HUDEP-2 (cell line): ENCODE measurements at regions not wholly inside any gene's neighbourhood (a gene's known extent, or its start where the extent isn't known, plus 50 kb on each side); places are given as distances from the start of the nearest gene placed in this dataset.
"Not testable (repeated sequence)": the region's sequence is repeated elsewhere in the genome, so short reads cannot be mapped to it uniquely, and the experiment has no call there.

Experiments used
- DNase-seq, 76 experiments: peaks; one replicate each; lab custom pipeline; 2025; ENCODE audit not compliant: unreplicated experiment in 76 of 76; lab: John Stamatoyannopoulos, UW

GRCh38 chr2:71962350-71962749 lies 185.3 kb downstream of the CYP26B1 start:
- no peak for DNase-seq

DNA sequence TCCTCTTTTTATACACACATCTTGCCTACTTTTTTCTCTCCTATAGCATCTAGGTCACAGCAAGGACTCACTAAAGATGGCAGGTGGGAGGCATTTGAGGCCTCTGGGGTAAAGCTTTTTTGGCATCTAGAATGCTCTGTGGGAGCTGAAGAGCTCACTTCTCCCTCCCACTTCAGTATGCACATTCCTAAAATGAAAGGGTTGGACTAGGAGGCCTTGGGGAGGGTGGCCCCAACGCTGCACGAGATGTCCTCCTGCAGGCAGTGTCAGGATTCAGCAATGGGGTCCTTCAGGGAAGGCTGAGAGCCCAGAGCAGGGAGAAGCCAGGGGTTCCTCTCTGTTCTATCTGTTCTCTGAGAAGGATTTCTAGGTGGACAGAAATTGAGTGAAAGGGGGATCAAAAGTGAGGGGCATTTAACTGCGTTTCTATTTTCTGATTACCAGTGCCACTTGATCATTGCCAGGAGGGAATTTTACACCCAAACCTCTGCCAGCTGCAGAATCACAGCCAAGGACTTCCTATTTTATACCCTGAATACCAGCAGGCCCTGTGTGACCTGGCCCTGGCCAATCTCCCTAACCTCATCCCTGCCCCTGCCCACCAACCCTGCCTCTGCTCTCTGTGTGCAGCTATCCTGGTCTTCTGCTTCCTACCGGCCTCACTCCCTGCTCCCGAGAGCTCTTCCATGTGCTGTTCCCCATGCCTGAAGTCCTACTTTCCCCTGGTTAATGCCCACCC lies 186.2 kb downstream of the CYP26B1 start:
- no peak for DNase-seq

- DNase-seq: no peak
These were observed 188.2 kb downstream of the CYP26B1 start for GRCh38 chr2:71959494-71959893.

DNA sequence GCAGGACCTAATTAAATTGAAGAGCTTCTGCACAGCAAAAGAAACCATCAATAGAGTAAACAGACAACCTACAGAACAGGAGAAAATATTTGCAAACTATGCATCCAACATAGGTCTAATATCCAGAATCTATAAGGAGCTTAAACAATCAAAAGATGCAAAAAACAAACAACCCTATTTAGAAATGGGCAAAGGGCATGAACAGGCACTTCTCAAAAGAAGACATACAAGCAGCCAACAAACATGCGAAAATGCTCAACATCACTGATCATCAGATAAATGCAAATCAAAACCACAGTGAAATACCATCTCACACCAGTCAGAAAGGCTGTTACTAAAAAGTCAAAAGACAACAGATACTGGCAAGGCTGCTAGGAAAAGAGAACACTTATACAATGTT lies 189.2 kb downstream of the CYP26B1 start:
- not testable (repeated sequence) for DNase-seq

DNA sequence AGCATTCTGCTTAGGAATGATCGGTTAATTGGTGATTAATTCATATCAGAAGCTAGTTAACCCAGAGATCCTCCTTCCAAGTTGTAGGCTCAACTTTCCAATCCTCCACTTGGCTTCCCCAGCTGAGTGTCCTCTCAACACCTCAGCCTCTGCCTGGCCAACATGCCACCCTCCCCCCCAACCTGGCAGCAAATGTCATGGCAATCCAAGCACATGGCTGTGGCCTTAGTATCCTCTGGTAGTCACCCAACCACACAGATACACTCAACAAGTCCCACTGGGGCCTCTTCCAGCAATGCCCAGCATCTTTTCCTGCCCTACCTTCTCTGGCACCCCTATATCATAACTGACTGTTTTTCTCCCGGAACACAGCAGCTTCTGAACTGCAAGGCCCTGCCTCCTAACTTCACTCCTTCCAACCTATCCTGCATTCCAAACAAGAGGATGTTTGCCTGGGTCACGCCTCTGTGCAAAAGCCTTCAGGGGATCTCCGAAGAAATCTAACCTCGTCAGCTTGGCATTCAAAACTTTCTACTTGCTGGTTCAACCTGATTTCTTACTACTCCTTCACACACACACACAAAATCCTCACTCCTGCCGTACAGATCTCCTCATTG lies 195.0 kb downstream of the CYP26B1 start:
- no peak for DNase-seq

GRCh38 chr2:71951718-71952404 lies 195.8 kb downstream of the CYP26B1 start:
- no peak for DNase-seq

- DNase-seq: no peak
These were observed 196.6 kb downstream of the CYP26B1 start for GRCh38 chr2:71951083-71951468.

DNA sequence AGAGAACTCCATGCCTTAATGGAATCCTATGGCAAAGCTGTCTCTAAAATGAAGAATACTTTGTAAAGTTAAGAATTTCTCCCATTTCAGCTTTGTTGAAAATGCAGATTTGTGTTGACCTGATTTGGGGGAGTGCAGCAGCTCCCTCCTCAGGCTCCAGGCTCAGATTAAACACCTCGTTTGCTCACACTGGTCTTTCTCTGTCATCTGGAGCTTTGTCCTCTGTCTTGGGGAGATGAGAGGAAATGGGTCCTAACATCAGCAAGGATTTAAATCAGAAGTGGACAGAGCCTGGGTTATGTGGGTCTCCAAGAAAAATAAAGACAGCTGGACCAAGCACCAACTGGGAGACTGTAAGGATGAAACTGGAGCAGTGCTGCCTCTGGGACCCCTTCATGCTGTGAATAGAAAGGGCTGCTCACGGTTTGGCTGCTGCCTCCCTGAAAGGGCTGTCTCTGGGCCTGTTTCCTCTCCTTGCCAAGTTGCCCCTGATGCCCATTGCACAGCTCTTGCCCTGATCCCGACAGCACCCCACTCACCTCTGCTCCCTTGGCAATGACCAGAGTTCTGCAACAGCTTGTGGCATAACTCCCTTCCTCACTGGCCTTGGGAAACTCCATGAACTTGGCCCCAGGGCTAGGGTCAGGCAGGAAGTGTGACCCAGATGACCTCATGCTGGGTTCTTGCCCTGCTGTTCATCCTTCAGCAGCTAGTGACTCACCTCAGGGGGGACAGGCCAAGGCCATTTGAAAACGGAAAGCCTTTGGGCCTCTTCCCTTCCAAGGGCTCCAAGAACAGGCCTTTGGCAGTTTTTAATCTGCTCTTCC lies 197.2 kb downstream of the CYP26B1 start:
- no peak for DNase-seq

DNA sequence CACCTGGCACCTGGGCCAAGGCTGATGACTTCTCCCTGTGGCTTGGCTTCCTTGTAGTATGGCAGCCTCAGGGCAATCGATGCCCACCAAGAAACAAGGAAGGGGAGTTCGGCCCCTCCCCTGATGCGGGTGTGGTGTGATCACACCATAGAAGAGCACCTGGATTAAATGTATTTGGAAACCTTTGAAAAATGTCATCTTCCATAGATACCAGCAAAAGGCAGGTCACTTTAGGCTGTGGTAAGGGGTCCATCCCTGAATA lies 198.2 kb downstream of the CYP26B1 start:
- no peak for DNase-seq

DNA sequence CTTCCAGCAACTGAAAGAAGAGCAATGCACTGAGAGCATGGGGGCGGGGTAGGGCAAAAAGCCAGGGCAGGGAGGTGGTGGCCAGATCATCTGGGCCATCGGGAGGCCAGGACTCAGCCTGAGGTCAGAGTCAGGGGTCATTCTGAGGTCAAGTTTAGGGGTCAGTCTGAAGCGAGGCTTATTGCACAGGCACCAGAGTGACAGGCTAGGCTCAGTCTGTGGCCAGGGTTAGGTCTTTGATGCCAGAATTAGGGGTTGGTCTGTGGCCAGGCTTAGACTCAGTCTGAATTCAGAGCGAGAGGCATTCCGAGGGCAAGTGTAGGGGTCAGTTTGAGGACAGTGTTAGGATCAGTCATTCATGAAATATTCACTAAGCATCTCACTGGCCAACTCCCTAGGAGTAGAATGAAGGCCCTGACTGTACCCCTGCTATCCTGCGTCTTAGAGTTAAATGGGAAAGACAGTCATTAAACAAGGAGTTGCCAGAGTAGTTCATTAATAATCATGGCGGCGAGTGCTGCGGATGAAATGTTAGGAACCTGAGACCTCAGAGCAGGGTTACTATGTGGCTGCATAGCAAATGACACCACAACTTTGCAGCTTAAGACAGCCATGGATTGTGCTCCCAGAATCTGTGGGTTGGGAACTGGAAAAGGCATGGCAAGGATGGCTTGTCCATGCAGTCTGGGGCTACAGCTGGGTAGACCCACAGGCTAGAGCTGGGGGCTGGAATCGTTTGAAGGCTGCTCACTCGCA lies 198.7 kb downstream of the CYP26B1 start:
- DNase-seq: no peak

- no peak for DNase-seq
These were observed 199.9 kb downstream of the CYP26B1 start for GRCh38 chr2:71947809-71948208.

DNA sequence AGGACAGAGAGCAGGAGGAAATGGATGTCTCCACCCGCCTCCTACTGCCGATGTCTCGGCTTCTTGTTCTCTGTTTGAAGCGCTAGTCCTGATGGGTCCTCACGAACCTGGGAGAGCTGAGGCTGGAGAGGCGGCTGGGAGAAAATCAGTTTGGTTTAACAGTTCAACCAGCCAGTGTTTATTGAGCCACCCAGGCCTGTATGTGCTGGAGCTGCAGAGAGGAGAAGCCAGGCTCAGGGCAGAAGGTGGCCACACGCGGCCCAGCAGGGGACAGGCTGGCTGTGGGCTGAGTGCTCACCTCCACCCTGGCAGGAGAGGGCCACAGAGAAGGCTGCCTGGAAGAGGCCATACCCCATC lies 202.1 kb downstream of the CYP26B1 start:
- DNase-seq: no peak

- DNase-seq: no peak
These were observed 202.7 kb downstream of the CYP26B1 start for GRCh38 chr2:71944806-71945602.

GRCh38 chr2:71944183-71944550 lies 203.5 kb downstream of the CYP26B1 start:
- DNase-seq: no peak

DNA sequence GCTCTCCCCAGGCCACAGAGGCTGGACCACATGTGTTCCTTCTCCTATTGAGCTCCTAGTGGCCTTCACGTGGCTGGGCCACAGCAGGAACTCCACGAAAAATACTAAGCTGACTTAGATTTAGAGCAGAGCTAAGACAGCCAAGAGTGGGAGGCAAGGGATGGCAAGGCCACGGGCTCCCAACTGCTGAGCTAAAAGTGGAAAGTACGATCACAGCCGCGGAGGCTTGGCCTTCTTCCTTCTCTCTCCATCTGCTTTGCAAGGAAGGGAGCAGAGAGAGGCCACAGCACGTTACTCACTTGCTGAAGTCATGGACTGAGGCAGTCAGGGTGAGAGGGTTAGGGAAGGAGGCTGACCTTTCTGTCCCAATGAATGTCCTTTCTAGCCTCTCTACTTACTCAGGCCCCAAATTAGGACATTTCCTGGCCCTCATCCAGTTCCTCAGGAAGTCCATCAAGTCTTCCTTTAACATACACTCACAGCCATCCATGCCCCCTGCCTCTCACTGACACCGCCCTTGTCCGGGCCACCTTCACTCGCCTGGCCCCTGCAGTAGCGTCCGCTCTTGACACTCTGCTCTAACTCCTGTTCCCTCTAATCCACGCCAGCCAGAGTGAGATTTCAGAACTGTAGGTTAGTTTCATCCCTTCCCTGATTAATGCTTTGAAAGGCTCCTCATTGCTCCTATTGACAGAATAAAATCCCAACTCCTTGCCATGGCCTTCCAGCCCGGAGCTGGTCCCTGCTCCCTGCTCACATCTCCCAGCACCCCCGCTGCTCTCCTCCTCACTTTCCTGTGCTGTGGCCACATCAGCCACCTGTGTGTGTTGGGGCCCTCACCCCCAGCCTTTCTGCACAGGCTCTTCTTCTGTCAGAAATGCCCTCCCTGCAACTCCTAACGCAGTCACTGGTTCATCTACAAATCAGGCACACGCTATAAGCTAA lies 204.2 kb downstream of the CYP26B1 start:
- no peak for DNase-seq

- no peak for DNase-seq
These were observed 205.7 kb downstream of the CYP26B1 start for GRCh38 chr2:71941726-71942525.

GRCh38 chr2:71940695-71941094 lies 207.0 kb downstream of the CYP26B1 start:
- no peak for DNase-seq
